HG03159 (cell line): ENCODE measurements at regions not wholly inside any gene's neighbourhood (a gene's known extent, or its start where the extent isn't known, plus 50 kb on each side); places are given as distances from the start of the nearest gene placed in this dataset.
"Not testable (repeated sequence)": the region's sequence is repeated elsewhere in the genome, so short reads cannot be mapped to it uniquely, and the experiment has no call there.

Experiments used
- ATAC-seq: cut with Tn5 transposase; IDR thresholded peaks from one replicate; pipeline ENCODE4 v1.9.1; 2021; ENCODE audit warnings: mild to moderate bottlenecking, moderate library complexity; ENCODE audit not compliant: unreplicated experiment

- no peak for ATAC-seq
These were observed 236.4 kb downstream of the TFEC start for GRCh38 chr7:115793958-115794702.

- no peak for ATAC-seq
These were observed 240.7 kb downstream of the TFEC start for GRCh38 chr7:115789901-115790300.

DNA sequence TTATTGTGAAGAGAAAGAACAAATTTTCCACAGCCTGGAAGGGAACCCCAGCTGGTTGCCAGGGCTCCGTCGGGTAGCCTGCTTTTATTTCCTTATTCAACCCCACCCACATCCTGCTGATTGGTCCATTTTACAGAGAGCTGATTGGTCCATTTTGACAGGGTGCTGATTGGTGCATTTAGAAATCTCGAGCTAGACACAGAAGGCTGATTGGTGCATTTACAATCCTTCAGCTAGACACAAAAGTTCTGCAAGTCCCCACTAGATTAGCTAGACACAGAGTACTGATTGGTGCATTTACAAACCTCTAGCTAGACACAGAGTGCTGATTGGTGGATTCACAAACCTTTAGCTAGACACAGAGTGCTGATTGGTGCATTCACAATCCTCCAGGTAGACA is 241.1 kb downstream of the TFEC start:
- ATAC-seq: not testable (repeated sequence)

- ATAC-seq: no peak
These were observed 247.7 kb downstream of the TFEC start for GRCh38 chr7:115782696-115783490.

- ATAC-seq: no peak
These were observed 251.0 kb downstream of the TFEC start for GRCh38 chr7:115779561-115779960.

- no peak for ATAC-seq
These were observed 254.6 kb downstream of the TFEC start for GRCh38 chr7:115775981-115776380.

- ATAC-seq: no peak
These were observed 267.2 kb downstream of the TFEC start for GRCh38 chr7:115763347-115763746.

- ATAC-seq: no peak
These were observed 272.5 kb downstream of the TFEC start for GRCh38 chr7:115758025-115758424.

DNA sequence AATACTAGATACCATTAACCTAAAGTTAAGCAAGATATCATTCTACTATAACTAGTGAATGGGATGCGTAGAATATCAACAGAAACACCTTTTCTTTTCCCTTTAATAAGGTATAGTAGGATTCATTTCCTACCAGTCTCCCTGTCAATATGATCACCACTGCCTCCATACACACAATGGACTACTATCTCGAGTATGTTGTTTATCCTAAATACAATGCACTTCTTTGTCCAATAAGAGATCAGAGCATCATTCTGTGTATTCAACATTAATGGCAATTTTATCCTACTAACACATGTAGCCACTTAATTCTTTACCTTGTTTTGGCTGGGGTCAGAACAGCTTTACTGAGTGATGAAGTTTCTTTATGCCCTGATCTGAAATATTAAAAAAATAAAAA is 276.3 kb downstream of the TFEC start:
- ATAC-seq: no peak

- ATAC-seq: no peak
These were observed 280.6 kb downstream of the TFEC start for GRCh38 chr7:115749924-115750323.

GRCh38 chr7:115748123-115748738 is 282.3 kb downstream of the TFEC start:
- ATAC-seq: no peak

DNA sequence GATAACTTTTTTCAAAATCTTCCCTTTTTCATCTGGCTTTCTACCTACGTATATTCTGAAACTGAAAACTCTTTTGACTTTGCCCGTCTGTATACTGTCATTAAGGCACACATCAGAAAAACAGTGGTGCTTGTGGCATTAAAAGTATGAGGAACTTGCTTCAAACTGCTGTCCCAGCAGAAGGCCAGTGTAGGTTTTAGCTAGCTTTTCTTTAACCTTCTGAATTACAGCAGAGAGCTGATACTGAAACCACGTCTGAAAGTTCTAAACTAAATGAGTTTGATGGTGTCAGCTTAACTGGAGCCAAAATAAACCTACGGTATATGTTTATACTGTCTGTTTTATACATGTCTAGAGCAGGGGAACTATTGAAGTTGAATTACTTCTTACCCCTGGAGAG is 283.4 kb downstream of the TFEC start:
- no peak for ATAC-seq

DNA sequence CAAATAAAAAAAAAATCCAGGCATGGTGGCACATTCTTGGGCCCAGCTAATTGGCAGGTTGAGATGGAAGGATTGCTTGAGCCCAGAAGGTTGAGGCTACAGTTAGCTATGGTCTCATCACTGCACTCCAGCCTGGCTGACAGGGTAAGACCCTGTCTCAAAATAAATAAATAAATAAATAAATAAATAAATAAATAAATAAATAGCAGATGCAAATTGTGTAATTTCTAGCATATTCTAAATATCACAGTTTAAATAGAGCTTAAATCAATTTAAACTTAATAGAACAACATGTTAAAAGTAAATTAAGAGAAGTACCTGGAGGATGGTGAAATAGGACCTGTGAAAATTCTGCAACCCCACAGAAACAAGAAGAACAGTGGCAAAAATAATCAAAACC is 290.5 kb downstream of the TFEC start:
- no peak for ATAC-seq

DNA sequence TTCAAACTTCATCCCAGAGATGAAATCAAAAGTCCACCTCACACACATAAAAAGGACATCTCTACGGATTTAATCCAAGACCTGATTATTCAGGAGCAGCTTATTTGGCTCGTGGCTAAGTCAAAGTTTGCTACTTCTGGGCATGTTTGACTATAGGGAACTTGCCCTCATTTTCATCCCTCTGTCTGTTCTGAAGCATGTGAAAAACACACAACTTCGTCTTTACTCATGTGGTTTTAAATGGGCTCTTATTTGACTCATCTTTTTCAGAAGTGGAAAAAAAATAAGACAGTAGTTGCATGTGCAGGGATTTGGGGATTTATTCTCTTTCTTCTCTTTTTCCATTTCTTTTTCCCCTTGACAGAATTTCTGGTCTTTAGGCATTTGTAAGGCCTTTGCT is 295.9 kb downstream of the TFEC start:
- no peak for ATAC-seq

GRCh38 chr7:115731796-115732471 is 298.6 kb downstream of the TFEC start:
- no peak for ATAC-seq

DNA sequence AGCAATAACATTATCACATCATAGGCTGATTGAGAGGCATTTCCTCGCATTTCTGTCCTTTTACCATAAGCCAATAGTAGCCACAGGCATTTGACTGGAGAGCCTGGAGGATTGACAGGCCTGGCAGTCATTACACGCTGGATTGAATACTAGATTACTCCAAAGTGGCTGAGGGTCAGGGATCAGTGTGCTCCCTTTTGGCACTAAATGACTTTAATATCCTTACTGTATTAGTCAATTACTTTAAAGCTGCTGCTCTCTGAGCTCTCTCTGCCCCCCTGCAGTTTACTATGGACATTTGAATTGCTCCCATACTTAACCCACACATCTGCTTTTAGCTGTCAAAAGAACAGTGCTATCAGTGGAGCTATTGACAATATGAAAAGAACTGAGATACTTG is 302.0 kb downstream of the TFEC start:
- no peak for ATAC-seq

GRCh38 chr7:115724400-115725056 is 306.0 kb downstream of the TFEC start:
- no peak for ATAC-seq

GRCh38 chr7:115722302-115722977 is 308.1 kb downstream of the TFEC start:
- no peak for ATAC-seq

GRCh38 chr7:115721293-115722217 is 309.0 kb downstream of the TFEC start:
- no peak for ATAC-seq
